ENCODE measurements at regions not wholly inside any gene's neighbourhood (a gene's known extent, or its start where the extent isn't known, plus 50 kb on each side); places are given as distances from the start of the nearest gene placed in this dataset.

- Histone ChIP-seq H3K4me1 (ENCODE audit: insufficient read depth) (no peaks in the 10 kb centered on the region), H3K4me3 (no peak overlapping the region), H3K27me3 (no peaks in the 10 kb centered on the region), H3K36me3 (no peaks in the 10 kb centered on the region), H3K9me3 (no peaks in the 10 kb centered on the region), H3K27ac (no peak overlapping the region)
- intact Hi-C loops (cut with DNase I): no loop called here
- WGBS, 3 donors: 85 to 92% (median 87%) methylated on average over 9 of the region's 9 CpGs
- no peak for TF ChIP-seq EP300 (IDR thresholded peaks at IDR 0.05)
- no peak for TF ChIP-seq CTCF (IDR thresholded peaks at IDR 0.05)
- no peak for TF ChIP-seq POLR2A (IDR thresholded peaks at IDR 0.05)
- no peak for DNase-seq
These were observed 165.3 kb downstream of the IRX2 start for GRCh38 chr5:2586016-2586715.

GRCh38 chr5:2584579-2585269 lies 166.8 kb downstream of the IRX2 start:
- WGBS, 3 donors: 62 to 77% (median 66%) methylated on average over 3 of the region's 3 CpGs

GRCh38 chr5:2582507-2582906 lies 169.0 kb downstream of the IRX2 start:
- no peak for DNase-seq
- no peaks in the 10 kb centered on the region for H3K27me3 ChIP-seq
- H3K9me3 ChIP-seq: no peaks in the 10 kb centered on the region
- no peak for TF ChIP-seq POLR2A (IDR thresholded peaks at IDR 0.05)
- no peak for TF ChIP-seq EP300 (IDR thresholded peaks at IDR 0.05)
- no peak for TF ChIP-seq CTCF (IDR thresholded peaks at IDR 0.05)
- WGBS, 3 donors: 79 to 86% (median 84%) methylated on average over 4 of the region's 4 CpGs
- no peak overlapping the region for H3K27ac ChIP-seq
- H3K36me3 ChIP-seq: no peaks in the 10 kb centered on the region
- intact Hi-C loops (cut with DNase I): no loop called here
- H3K4me3 ChIP-seq: no peak overlapping the region
- no peaks in the 10 kb centered on the region for H3K4me1 ChIP-seq (ENCODE audit: insufficient read depth)

More at GRCh38 chr5:2584579-2585269, 166.8 kb downstream of the IRX2 start:
- no peak overlapping the region for H3K4me3 ChIP-seq
- H3K9me3 ChIP-seq: no peaks in the 10 kb centered on the region
- no peak overlapping the region for H3K27ac ChIP-seq
- intact Hi-C loops (cut with DNase I): no loop called here
- TF ChIP-seq CTCF (IDR thresholded peaks at IDR 0.05): no peak
- TF ChIP-seq EP300 (IDR thresholded peaks at IDR 0.05): no peak
- no peak for TF ChIP-seq POLR2A (IDR thresholded peaks at IDR 0.05)
- no peak for DNase-seq
- H3K27me3 ChIP-seq: no peaks in the 10 kb centered on the region
- H3K36me3 ChIP-seq: no peaks in the 10 kb centered on the region
- H3K4me1 ChIP-seq (ENCODE audit: insufficient read depth): no peaks in the 10 kb centered on the region

- intact Hi-C loops (cut with DNase I): no loop called here
- no peak for DNase-seq
- Histone ChIP-seq H3K27ac (no peak overlapping the region), H3K4me1 (ENCODE audit: insufficient read depth) (no peaks in the 10 kb centered on the region), H3K9me3 (no peaks in the 10 kb centered on the region), H3K4me3 (no peak overlapping the region), H3K27me3 (no peaks in the 10 kb centered on the region), H3K36me3 (no peaks in the 10 kb centered on the region)
- WGBS, 3 donors: 80 to 92% (median 85%) methylated on average over 7 of the region's 7 CpGs
- TF ChIP-seq POLR2A (IDR thresholded peaks at IDR 0.05) (no peak), EP300 (IDR thresholded peaks at IDR 0.05) (no peak), CTCF (IDR thresholded peaks at IDR 0.05) (no peak)
These were observed 169.4 kb downstream of the IRX2 start for GRCh38 chr5:2582106-2582505.

Data from ovary (tissue), 7 donors.